ENCODE measurements at regions not wholly inside any gene's neighbourhood (a gene's known extent, or its start where the extent isn't known, plus 50 kb on each side); places are given as distances from the start of the nearest gene placed in this dataset.

GRCh38 chr12:58710901-58711300, 209.4 kb downstream of the LRIG3 start:
- Mint-ChIP-seq H3K27ac (no peak overlapping the region), H3K36me3 (ENCODE audit: low read depth) (no peaks in the 10 kb centered on the region), H3K27me3 (no peaks in the 10 kb centered on the region), H3K9me3 (peaks cover 17% of the 10 kb centered on the region), H3K4me3 (no peak overlapping the region), H3K4me1 (no peaks in the 10 kb centered on the region)
- ChIA-PET POLR2A (no interaction called here), CTCF (no interaction called here)
- no peak for DNase-seq

DNA sequence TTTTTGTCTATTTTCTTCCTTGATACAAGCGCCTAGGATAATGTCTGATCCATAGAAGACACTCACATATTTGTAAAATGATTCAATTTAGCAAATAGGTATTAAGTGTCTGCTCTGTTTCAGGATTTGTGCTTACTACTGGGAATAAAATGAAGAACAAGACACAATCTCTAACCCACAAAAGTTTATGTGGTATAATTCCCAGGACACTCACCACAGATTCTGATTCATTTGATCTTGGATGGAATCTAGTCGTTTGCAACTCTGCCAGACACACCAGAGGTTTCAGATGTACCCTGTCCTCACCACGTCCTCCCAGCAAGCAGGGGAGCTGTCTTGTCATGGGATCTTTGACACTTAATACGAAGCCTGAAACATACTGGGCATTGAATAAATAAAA, 208.3 kb downstream of the LRIG3 start:
- Mint-ChIP-seq H3K4me3 (no peak overlapping the region), H3K9me3 (peaks cover 15% of the 10 kb centered on the region), H3K27ac (no peak overlapping the region), H3K36me3 (ENCODE audit: low read depth) (no peaks in the 10 kb centered on the region), H3K4me1 (no peaks in the 10 kb centered on the region), H3K27me3 (no peaks in the 10 kb centered on the region)
- no peak for DNase-seq
- ChIA-PET CTCF (no interaction called here), POLR2A (no interaction called here)

GRCh38 chr12:58712976-58713375, 207.3 kb downstream of the LRIG3 start:
- DNase-seq, result no peak
- CTCF ChIA-PET, result no interaction called here
- no peak overlapping the region for H3K4me3 Mint-ChIP-seq
- peaks cover 10% of the 10 kb centered on the region for H3K9me3 Mint-ChIP-seq
- H3K36me3 Mint-ChIP-seq (ENCODE audit: low read depth), result no peaks in the 10 kb centered on the region
- H3K4me1 Mint-ChIP-seq, result no peaks in the 10 kb centered on the region
- no peaks in the 10 kb centered on the region for H3K27me3 Mint-ChIP-seq
- POLR2A ChIA-PET, result no interaction called here
- no peak overlapping the region for H3K27ac Mint-ChIP-seq

DNA sequence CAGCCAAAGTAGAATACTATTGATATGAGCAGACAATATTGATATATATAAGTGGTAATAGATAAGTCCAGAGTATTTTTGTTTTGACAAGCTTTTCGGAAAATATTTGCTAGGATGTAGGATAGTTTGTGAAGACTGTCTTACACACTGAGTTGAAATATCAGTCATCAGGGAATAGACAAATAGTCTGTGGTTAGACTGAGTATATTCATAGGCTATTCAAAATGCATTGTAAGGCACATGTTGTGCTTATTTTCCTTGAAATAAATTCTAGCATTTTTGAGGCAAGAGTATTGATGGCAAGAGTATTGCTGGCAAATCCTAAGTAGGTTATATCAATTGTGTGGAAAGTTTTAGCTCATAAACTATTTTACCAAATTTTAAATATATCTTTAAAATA, 201.1 kb downstream of the LRIG3 start:
- no peak for DNase-seq
- CTCF ChIA-PET, result no interaction called here
- Mint-ChIP-seq H3K27me3 (no peaks in the 10 kb centered on the region), H3K27ac (no peak overlapping the region), H3K4me1 (no peaks in the 10 kb centered on the region), H3K36me3 (ENCODE audit: low read depth) (no peaks in the 10 kb centered on the region), H3K9me3 (peaks cover 2% of the 10 kb centered on the region), H3K4me3 (no peak overlapping the region)
- POLR2A ChIA-PET, result no interaction called here

- Mint-ChIP-seq H3K9me3 (peaks cover 2% of the 10 kb centered on the region), H3K27me3 (no peaks in the 10 kb centered on the region), H3K4me3 (no peak overlapping the region), H3K4me1 (no peaks in the 10 kb centered on the region), H3K27ac (no peak overlapping the region), H3K36me3 (ENCODE audit: low read depth) (no peaks in the 10 kb centered on the region)
- POLR2A ChIA-PET, result no interaction called here
- CTCF ChIA-PET, result no interaction called here
- no peak for DNase-seq
These were observed 199.9 kb downstream of the LRIG3 start for GRCh38 chr12:58720421-58720820.

GRCh38 chr12:58725400-58726105, 194.8 kb downstream of the LRIG3 start:
- Mint-ChIP-seq H3K4me3 (no peak overlapping the region), H3K36me3 (ENCODE audit: low read depth) (no peaks in the 10 kb centered on the region), H3K27me3 (no peaks in the 10 kb centered on the region), H3K4me1 (no peaks in the 10 kb centered on the region), H3K9me3 (peaks cover 4% of the 10 kb centered on the region), H3K27ac (no peak overlapping the region)
- ChIA-PET POLR2A (no interaction called here), CTCF (no interaction called here)
- DNase-seq, result no peak

DNA sequence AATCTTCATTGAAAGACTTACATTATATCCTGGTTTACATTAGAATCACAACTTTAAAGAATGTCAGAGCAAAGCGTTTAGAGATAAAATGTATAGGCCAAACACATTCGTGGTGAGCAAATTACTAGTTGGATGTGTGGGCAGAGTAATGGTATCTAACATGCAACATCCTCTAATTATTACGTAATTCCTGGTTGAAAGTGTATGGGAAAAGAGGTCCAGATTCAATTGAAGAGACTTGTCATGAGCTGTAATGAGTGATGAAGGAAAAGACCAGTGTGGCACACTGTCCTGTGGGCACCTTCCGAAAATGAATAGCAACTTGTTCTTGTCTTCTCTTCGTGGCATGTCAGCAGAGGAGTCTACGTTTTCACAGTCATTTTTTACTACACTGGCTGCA, 192.8 kb downstream of the LRIG3 start:
- no peak overlapping the region for H3K27ac Mint-ChIP-seq
- DNase-seq, result no peak
- no peaks in the 10 kb centered on the region for H3K4me1 Mint-ChIP-seq
- H3K36me3 Mint-ChIP-seq (ENCODE audit: low read depth), result no peaks in the 10 kb centered on the region
- ChIA-PET POLR2A (no interaction called here), CTCF (no interaction called here)
- H3K9me3 Mint-ChIP-seq, result peaks cover 4% of the 10 kb centered on the region
- H3K4me3 Mint-ChIP-seq, result no peak overlapping the region
- no peaks in the 10 kb centered on the region for H3K27me3 Mint-ChIP-seq

GRCh38 chr12:58728397-58728796, 191.9 kb downstream of the LRIG3 start:
- ChIA-PET POLR2A (no interaction called here), CTCF (no interaction called here)
- H3K4me1 Mint-ChIP-seq, result no peaks in the 10 kb centered on the region
- H3K4me3 Mint-ChIP-seq, result no peak overlapping the region
- no peak overlapping the region for H3K27ac Mint-ChIP-seq
- H3K36me3 Mint-ChIP-seq (ENCODE audit: low read depth), result no peaks in the 10 kb centered on the region
- peaks cover 4% of the 10 kb centered on the region for H3K9me3 Mint-ChIP-seq
- no peaks in the 10 kb centered on the region for H3K27me3 Mint-ChIP-seq
- no peak for DNase-seq

- CTCF ChIA-PET, result no interaction called here
- POLR2A ChIA-PET, result no interaction called here
These were observed 189.2 kb downstream of the LRIG3 start for GRCh38 chr12:58731096-58731495.

DNA sequence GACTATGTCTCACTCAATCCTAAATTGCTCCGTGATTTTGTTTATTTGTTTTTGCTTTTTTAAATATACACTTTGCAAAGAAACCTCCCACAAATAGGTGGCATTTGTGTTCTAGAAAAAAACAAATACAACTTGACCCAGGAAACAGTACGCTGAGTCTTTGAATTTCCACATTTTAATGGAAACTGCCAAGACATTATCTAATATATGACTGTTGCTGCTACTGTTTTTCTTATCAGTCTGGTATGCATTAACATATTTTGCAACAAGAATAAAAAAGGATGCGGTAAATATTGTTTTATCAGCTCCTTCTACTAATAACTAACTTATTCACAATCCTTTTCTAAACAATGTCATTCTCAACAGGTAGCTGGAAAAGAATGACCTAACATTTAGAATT, 187.4 kb downstream of the LRIG3 start:
- CTCF ChIA-PET, result no interaction called here
- H3K9me3 Mint-ChIP-seq, result peaks cover 2% of the 10 kb centered on the region
- H3K4me3 Mint-ChIP-seq, result no peak overlapping the region
- H3K36me3 Mint-ChIP-seq (ENCODE audit: low read depth), result no peaks in the 10 kb centered on the region
- no peak overlapping the region for H3K27ac Mint-ChIP-seq
- POLR2A ChIA-PET, result no interaction called here
- H3K4me1 Mint-ChIP-seq, result no peaks in the 10 kb centered on the region
- H3K27me3 Mint-ChIP-seq, result no peaks in the 10 kb centered on the region
- no peak for DNase-seq

More at GRCh38 chr12:58731096-58731495, 189.2 kb downstream of the LRIG3 start:
- H3K9me3 Mint-ChIP-seq, result peaks cover 4% of the 10 kb centered on the region
- H3K36me3 Mint-ChIP-seq (ENCODE audit: low read depth), result no peaks in the 10 kb centered on the region
- no peaks in the 10 kb centered on the region for H3K27me3 Mint-ChIP-seq
- no peak overlapping the region for H3K27ac Mint-ChIP-seq
- no peak for DNase-seq
- no peak overlapping the region for H3K4me3 Mint-ChIP-seq
- H3K4me1 Mint-ChIP-seq, result no peaks in the 10 kb centered on the region

DNA sequence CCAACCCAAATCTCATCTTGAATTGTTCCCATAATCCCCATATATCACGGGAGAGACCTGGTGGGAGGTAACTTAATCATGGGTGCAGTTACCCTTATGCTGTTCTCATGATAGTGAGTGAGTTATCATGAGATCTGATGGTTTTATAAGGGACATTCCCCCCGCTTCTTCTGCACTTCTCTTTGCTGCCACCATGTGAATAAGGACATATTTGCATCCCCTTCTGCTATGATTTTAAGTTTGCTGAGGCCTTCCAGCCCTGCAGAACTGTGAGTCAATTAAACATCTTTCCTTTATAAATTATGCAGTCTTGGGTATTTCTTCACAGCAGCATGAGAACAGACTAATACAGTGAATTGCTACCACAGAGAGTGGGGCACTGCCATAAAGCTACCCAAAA, 179.1 kb downstream of the LRIG3 start:
- Mint-ChIP-seq H3K36me3 (ENCODE audit: low read depth) (no peaks in the 10 kb centered on the region), H3K4me3 (no peak overlapping the region), H3K27ac (no peak overlapping the region), H3K4me1 (no peaks in the 10 kb centered on the region), H3K9me3 (peaks cover 8% of the 10 kb centered on the region), H3K27me3 (no peaks in the 10 kb centered on the region)
- ChIA-PET CTCF (no interaction called here), POLR2A (no interaction called here)
- no peak for DNase-seq

GRCh38 chr12:58745348-58746125, 174.8 kb downstream of the LRIG3 start:
- ChIA-PET CTCF (no interaction called here), POLR2A (no interaction called here)
- Mint-ChIP-seq H3K9me3 (peaks cover 7% of the 10 kb centered on the region), H3K27me3 (no peaks in the 10 kb centered on the region), H3K27ac (no peak overlapping the region), H3K4me3 (no peak overlapping the region), H3K36me3 (ENCODE audit: low read depth) (no peaks in the 10 kb centered on the region), H3K4me1 (no peaks in the 10 kb centered on the region)
- DNase-seq, result no peak

DNA sequence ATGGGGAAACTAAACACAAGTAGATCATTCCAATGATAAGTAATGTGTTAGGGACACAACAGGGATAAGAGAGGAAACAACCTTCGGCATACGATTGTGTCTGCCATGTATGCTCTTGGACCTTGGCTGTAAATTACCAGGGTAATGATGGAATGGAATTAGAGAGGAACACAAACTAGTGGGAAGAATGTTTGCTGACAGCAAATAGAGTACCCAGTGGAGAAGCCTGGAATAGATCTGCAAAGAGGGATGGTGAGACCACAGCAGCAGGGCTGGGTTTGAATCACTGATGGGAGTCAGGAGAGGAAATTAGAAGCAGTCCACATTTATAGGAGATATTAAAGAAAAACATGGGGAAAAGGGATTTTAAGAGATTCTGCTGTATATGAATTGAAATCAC, 172.8 kb downstream of the LRIG3 start:
- H3K4me3 Mint-ChIP-seq, result no peak overlapping the region
- no peak for DNase-seq
- H3K9me3 Mint-ChIP-seq, result peaks cover 7% of the 10 kb centered on the region
- ChIA-PET POLR2A (no interaction called here), CTCF (no interaction called here)
- H3K4me1 Mint-ChIP-seq, result no peaks in the 10 kb centered on the region
- no peak overlapping the region for H3K27ac Mint-ChIP-seq
- no peaks in the 10 kb centered on the region for H3K27me3 Mint-ChIP-seq
- H3K36me3 Mint-ChIP-seq (ENCODE audit: low read depth), result no peaks in the 10 kb centered on the region

DNA sequence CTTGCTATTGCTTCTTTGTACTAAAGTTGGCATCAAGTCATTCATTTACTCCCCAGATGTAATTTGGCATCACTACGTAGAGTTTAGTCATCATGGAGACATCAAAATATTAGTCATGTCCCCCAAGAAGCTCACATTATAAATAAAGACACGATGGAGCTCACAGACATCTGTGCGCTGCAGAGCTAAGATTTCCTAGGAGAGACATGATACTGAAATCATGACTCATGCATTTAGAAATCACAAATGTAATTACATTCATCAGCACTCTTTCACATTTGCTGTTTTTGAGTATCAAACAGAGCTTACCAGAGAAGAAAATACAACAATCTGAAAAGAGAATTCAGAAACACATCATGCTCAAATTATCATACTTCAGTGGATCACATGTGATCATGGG, 169.8 kb downstream of the LRIG3 start:
- no peak for DNase-seq

More for the DNA sequence above, 169.8 kb downstream of the LRIG3 start:
- H3K4me3 Mint-ChIP-seq, result no peak overlapping the region
- POLR2A ChIA-PET, result no interaction called here
- H3K27ac Mint-ChIP-seq, result no peak overlapping the region
- peaks cover 2% of the 10 kb centered on the region for H3K9me3 Mint-ChIP-seq
- CTCF ChIA-PET, result no interaction called here
- no peaks in the 10 kb centered on the region for H3K4me1 Mint-ChIP-seq
- no peaks in the 10 kb centered on the region for H3K36me3 Mint-ChIP-seq (ENCODE audit: low read depth)
- H3K27me3 Mint-ChIP-seq, result no peaks in the 10 kb centered on the region

Data from activated CD4-positive, alpha-beta memory T cell treated with anti-CD3 and anti-CD28 coated beads, Interleukin-2, amount 10 ng/mL, durations not matched to agents 7 days and 5 days (primary cell).